ENCODE measurements at regions not wholly inside any gene's neighbourhood (a gene's known extent, or its start where the extent isn't known, plus 50 kb on each side); places are given as distances from the start of the nearest gene placed in this dataset.

- ATAC-seq (no peak), DNase-seq (no peak)
- POLR2A ChIA-PET = no interaction called here
- Mint-ChIP-seq H3K36me3 (no peaks in the 10 kb centered on the region), H3K4me3 (no peak overlapping the region), H3K4me1 (no peaks in the 10 kb centered on the region), H3K27ac (no peak overlapping the region), H3K27me3 (no peaks in the 10 kb centered on the region), H3K9me3 (peaks cover 4 to 43% (median 11%) of the 10 kb centered on the region in 9 donors)
Measured at GRCh38 chr16:64892835-64893785, 228.8 kb downstream of the CDH11 start.

DNA sequence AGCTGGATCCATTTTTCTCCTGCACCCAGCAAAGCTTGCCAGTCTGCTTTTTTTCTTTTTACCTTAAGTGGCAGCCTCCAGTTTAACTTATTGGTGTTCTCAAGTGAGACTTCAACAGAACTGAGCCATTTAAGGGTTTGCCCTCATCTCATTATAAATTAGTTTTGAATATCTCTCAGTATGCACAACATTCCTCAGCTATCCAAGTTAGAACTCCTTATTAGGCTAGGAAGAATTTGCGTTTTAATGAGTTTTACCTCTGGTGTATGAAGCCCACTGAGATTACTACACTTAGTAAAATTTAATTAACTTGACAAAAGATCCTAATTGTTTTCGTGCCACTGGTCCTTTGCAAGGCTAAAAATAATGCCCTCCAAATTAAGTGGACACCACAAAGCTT is 232.4 kb downstream of the CDH11 start:
- POLR2A ChIA-PET = no interaction called here

DNA sequence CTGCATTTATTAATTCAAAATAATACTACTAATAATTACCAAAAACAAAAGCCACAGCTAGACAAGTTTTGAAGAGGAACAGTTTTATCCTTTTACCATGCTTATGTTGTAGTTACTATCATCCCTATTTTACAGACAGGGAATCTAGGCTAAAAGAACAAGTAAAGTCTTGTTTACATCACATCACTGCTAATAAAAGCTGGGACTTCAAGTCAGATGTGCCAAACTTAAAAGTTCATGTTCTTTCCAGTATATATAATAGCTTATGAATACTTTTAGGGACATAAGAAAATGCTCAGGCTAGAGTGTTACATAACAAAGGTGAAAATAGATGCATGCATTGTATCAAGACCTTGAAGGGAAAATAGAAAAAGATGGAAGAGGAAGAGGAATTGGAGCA is 234.2 kb downstream of the CDH11 start:
- Mint-ChIP-seq H3K36me3 (peaks cover 0 to 3% (median 0%) of the 10 kb centered on the region in 3 donors), H3K9me3 (peaks cover 0 to 30% (median 10%) of the 10 kb centered on the region in 9 donors), H3K4me1 (no peaks in the 10 kb centered on the region), H3K27ac (no peak overlapping the region), H3K27me3 (no peaks in the 10 kb centered on the region), H3K4me3 (no peak overlapping the region)
- ATAC-seq (no peak), DNase-seq (no peak)
- POLR2A ChIA-PET = no interaction called here

More for the DNA sequence above, 232.4 kb downstream of the CDH11 start:
- Mint-ChIP-seq H3K9me3 (peaks cover 4 to 26% (median 10%) of the 10 kb centered on the region in 9 donors), H3K4me1 (no peaks in the 10 kb centered on the region), H3K36me3 (peaks cover 0 to 3% (median 0%) of the 10 kb centered on the region in 3 donors), H3K27me3 (no peaks in the 10 kb centered on the region), H3K4me3 (no peak overlapping the region), H3K27ac (no peak overlapping the region)
- DNase-seq (no peak), ATAC-seq (no peak)

DNA sequence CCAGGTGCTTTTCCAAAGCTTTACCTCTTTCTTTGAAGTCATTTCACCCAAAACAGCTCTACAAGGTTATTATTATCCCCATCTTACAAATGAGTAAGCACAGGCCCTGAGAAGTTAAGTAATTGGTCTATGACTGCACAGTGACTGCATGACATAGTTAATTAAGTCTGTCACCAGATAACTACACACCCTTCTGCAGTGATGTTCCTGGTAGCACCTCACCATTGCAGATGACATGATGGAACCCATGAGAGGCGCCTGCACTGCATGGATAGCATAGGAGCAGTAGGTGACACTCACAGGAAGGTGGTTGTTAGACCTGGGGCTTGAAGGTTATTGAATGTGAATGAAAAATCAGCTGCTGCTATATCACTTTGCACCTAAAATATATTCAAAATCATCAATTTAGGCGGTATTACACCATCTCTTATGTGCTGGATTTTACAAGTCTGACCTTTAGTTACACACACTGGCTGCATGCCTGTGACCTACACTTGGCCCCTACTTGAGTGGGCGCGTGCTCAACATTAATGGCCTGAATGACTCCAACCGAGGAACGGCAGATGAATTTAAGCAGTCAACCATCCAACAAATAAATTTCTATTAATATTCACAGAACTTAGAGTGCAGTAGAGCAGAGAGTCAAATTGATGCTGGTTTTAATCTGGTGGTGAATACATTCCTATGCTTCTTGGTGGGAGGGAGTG is 239.6 kb downstream of the CDH11 start:
- no peak for ATAC-seq
- no peak for DNase-seq
- Mint-ChIP-seq H3K27ac (no peak overlapping the region), H3K36me3 (no peaks in the 10 kb centered on the region), H3K4me1 (no peaks in the 10 kb centered on the region), H3K9me3 (peaks cover 2 to 29% (median 13%) of the 10 kb centered on the region in 9 donors), H3K4me3 (no peak overlapping the region), H3K27me3 (no peaks in the 10 kb centered on the region)
- POLR2A ChIA-PET = no interaction called here

DNA sequence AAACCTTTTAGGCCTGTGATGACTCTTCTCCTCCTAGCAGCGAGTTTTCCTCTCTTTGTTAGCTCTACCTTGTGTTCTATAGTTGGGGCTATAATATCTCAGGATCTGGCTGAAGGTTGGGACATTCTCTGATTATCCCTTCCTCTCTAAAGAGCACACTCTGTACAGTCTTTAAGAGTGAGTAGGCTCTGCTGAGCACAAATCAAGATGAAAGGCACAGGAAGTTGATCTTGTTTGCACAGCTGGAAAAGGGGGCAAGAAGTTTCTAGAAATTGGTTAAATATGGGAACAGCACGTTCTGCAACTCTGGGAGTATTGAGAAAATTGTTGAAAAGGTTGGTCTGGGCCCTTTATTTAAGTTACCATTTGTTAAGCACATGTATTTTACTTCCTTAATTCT is 240.9 kb downstream of the CDH11 start:
- no peaks in the 10 kb centered on the region for H3K27me3 Mint-ChIP-seq
- H3K4me3 Mint-ChIP-seq = no peak overlapping the region
- DNase-seq = no peak
- H3K36me3 Mint-ChIP-seq = no peaks in the 10 kb centered on the region
- H3K9me3 Mint-ChIP-seq = peaks cover 4 to 29% (median 13%) of the 10 kb centered on the region in 9 donors
- ATAC-seq = no peak
- POLR2A ChIA-PET = no interaction called here
- no peaks in the 10 kb centered on the region for H3K4me1 Mint-ChIP-seq
- no peak overlapping the region for H3K27ac Mint-ChIP-seq

DNA sequence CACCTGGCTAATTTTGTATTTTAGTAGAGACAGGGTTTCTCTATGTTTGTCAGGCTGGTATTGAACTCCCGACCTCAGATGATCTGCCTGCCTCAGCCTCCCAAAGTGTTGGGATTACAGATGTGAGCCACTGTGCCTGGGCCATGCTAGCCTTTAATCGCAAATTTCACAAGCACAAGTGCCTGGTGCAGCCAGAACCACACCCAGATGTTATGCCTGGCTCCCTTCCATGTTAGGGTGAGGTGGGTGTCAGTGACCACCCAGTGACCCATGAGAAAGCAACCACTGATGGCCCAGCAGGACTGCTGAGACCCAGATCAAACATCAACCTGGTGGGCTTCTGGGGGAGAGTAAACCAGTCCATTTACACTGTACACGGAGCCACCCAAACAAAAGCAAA is 241.9 kb downstream of the CDH11 start:
- H3K9me3 Mint-ChIP-seq = peaks cover 3 to 34% (median 16%) of the 10 kb centered on the region in 9 donors
- H3K36me3 Mint-ChIP-seq = no peaks in the 10 kb centered on the region
- POLR2A ChIA-PET = no interaction called here
- peak overlapping the region in 1 of 10 donors; percentile 50 for H3K27ac Mint-ChIP-seq
- H3K27me3 Mint-ChIP-seq = no peaks in the 10 kb centered on the region
- no peak for ATAC-seq
- no peaks in the 10 kb centered on the region for H3K4me1 Mint-ChIP-seq
- H3K4me3 Mint-ChIP-seq = no peak overlapping the region
- no peak for DNase-seq

GRCh38 chr16:64878940-64879339 is 242.9 kb downstream of the CDH11 start:
- DNase-seq = no peak
- POLR2A ChIA-PET = no interaction called here
- peaks cover 0 to 30% (median 16%) of the 10 kb centered on the region in 9 donors for H3K9me3 Mint-ChIP-seq
- H3K27me3 Mint-ChIP-seq = no peaks in the 10 kb centered on the region
- no peak overlapping the region for H3K27ac Mint-ChIP-seq
- no peak overlapping the region for H3K4me3 Mint-ChIP-seq
- H3K36me3 Mint-ChIP-seq = no peaks in the 10 kb centered on the region
- ATAC-seq = no peak
- no peaks in the 10 kb centered on the region for H3K4me1 Mint-ChIP-seq

- POLR2A ChIA-PET = no interaction called here
- ATAC-seq = no peak
- Mint-ChIP-seq H3K4me1 (no peaks in the 10 kb centered on the region), H3K36me3 (peaks cover 0 to 4% (median 0%) of the 10 kb centered on the region in 3 donors), H3K27ac (no peak overlapping the region), H3K4me3 (no peak overlapping the region), H3K27me3 (no peaks in the 10 kb centered on the region), H3K9me3 (peaks cover 0 to 36% (median 8%) of the 10 kb centered on the region in 9 donors)
- DNase-seq = no peak
Measured at GRCh38 chr16:64872101-64872500, 249.8 kb downstream of the CDH11 start.

DNA sequence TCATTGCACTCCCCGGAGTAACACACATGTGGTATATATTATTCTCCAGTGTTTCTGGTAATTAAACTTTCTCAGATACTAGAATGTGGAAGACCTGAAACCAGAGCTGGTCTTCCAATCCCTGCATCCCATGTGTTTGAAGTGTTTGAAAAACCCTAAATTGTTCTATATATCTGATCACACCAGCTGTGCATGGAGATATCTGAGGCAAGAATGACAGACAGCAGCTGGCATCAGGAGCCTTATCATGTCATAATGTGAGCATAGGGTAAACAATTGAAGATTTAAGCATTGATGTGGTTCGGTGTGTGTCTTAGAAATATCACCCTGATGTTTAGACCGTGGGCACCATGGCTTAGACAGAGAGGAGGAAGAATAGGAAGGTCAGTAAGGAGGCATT is 251.0 kb downstream of the CDH11 start:
- H3K27ac Mint-ChIP-seq = no peak overlapping the region
- no peak overlapping the region for H3K4me3 Mint-ChIP-seq
- no peaks in the 10 kb centered on the region for H3K4me1 Mint-ChIP-seq
- POLR2A ChIA-PET = no interaction called here
- no peaks in the 10 kb centered on the region for H3K27me3 Mint-ChIP-seq
- peaks cover 0 to 4% (median 0%) of the 10 kb centered on the region in 3 donors for H3K36me3 Mint-ChIP-seq
- ATAC-seq (no peak), DNase-seq (no peak)
- peaks cover 0 to 37% (median 9%) of the 10 kb centered on the region in 9 donors for H3K9me3 Mint-ChIP-seq

DNA sequence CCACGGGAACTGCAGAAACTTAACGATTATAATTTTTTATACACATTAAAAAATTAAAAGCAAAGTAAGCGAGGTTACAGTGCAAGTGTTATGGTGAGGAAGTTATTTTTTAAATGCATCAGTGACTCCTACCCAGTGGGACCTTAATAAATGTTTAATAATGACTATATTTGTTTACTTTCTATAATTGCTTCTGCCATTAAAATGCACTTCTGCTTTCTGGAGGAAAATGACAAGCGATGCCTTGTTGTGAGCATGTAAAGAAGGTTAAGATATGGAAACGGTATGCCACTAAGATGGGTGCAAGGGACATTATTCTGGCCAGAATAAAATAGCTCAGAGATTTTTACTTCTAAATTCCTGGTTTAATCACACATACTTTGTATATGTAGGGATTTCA is 252.1 kb downstream of the CDH11 start:
- no peak overlapping the region for H3K27ac Mint-ChIP-seq
- H3K4me3 Mint-ChIP-seq = no peak overlapping the region
- no peak for DNase-seq
- peaks cover 0 to 4% (median 0%) of the 10 kb centered on the region in 3 donors for H3K36me3 Mint-ChIP-seq
- no peaks in the 10 kb centered on the region for H3K4me1 Mint-ChIP-seq
- POLR2A ChIA-PET = no interaction called here
- ATAC-seq = no peak
- no peaks in the 10 kb centered on the region for H3K27me3 Mint-ChIP-seq
- peaks cover 0 to 28% (median 9%) of the 10 kb centered on the region in 9 donors for H3K9me3 Mint-ChIP-seq

GRCh38 chr16:64866021-64866420 is 255.8 kb downstream of the CDH11 start:
- no peak for ATAC-seq

GRCh38 chr16:64865069-64865696 is 256.7 kb downstream of the CDH11 start:
- Mint-ChIP-seq H3K9me3 (peaks cover 0 to 27% (median 12%) of the 10 kb centered on the region in 9 donors), H3K27ac (no peak overlapping the region), H3K4me3 (no peak overlapping the region), H3K4me1 (no peaks in the 10 kb centered on the region), H3K36me3 (peaks cover 0 to 9% (median 0%) of the 10 kb centered on the region in 3 donors), H3K27me3 (no peaks in the 10 kb centered on the region)
- ATAC-seq = no peak
- POLR2A ChIA-PET = no interaction called here
- no peak for DNase-seq

More at GRCh38 chr16:64866021-64866420, 255.8 kb downstream of the CDH11 start:
- Mint-ChIP-seq H3K9me3 (peaks cover 0 to 24% (median 7%) of the 10 kb centered on the region in 9 donors), H3K27ac (no peak overlapping the region), H3K36me3 (peaks cover 0 to 9% (median 0%) of the 10 kb centered on the region in 3 donors), H3K4me3 (no peak overlapping the region), H3K4me1 (no peaks in the 10 kb centered on the region), H3K27me3 (no peaks in the 10 kb centered on the region)
- no peak for DNase-seq
- POLR2A ChIA-PET = no interaction called here
